Thyroid gland (tissue), 4 donors: ENCODE measurements at regions not wholly inside any gene's neighbourhood (a gene's known extent, or its start where the extent isn't known, plus 50 kb on each side); places are given as distances from the start of the nearest gene placed in this dataset.

Source experiments
- POLR2A ChIP-seq, 2 donors: fragments of 450-650 bp; IDR thresholded peaks; one replicate each; pipeline ENCODE4 v1.6.1; 2017; ENCODE audit warnings: antibody characterized with exemption in 2 of 2, mild to moderate bottlenecking in 2 of 2, moderate library complexity in 1 of 2
- TF ChIP-seq, protein P1 (sequence below), 6 experiments: fragments of 200-600 bp in 3 of 6; fragments of 450-650 bp in 3 of 6; sonication (generic) in 3 of 6; IDR thresholded peaks; one replicate each; pipeline ENCODE4 v1.5.1; 2016 to 2019; ENCODE audit warnings: antibody characterized with exemption in 6 of 6, mild to moderate bottlenecking in 2 of 6, inconsistent platforms in 1 of 6, moderate library complexity in 1 of 6

GRCh38 chr2:156864325-156864724 lies 393.2 kb upstream of the GALNT5 start:
- no peak for TF ChIP-seq POLR2A (IDR thresholded peaks at IDR 0.05)
- TF ChIP-seq, protein P1, sequence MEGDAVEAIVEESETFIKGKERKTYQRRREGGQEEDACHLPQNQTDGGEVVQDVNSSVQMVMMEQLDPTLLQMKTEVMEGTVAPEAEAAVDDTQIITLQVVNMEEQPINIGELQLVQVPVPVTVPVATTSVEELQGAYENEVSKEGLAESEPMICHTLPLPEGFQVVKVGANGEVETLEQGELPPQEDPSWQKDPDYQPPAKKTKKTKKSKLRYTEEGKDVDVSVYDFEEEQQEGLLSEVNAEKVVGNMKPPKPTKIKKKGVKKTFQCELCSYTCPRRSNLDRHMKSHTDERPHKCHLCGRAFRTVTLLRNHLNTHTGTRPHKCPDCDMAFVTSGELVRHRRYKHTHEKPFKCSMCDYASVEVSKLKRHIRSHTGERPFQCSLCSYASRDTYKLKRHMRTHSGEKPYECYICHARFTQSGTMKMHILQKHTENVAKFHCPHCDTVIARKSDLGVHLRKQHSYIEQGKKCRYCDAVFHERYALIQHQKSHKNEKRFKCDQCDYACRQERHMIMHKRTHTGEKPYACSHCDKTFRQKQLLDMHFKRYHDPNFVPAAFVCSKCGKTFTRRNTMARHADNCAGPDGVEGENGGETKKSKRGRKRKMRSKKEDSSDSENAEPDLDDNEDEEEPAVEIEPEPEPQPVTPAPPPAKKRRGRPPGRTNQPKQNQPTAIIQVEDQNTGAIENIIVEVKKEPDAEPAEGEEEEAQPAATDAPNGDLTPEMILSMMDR (IDR thresholded peaks at IDR 0.05), result no peak
